Mammary epithelial cell (primary cell): ENCODE measurements at regions not wholly inside any gene's neighbourhood (a gene's known extent, or its start where the extent isn't known, plus 50 kb on each side); places are given as distances from the start of the nearest gene placed in this dataset.

Experiments used
- CTCF ChIP-seq, 2 donors: IDR thresholded peaks in 1 of 2; conservative IDR thresholded peaks in 1 of 2; 2 replicates each; pipeline ENCODE4 v1.5.1; 2011 to 2012; ENCODE audit warnings: inconsistent platforms in 2 of 2, low read length in 2 of 2, mild to moderate bottlenecking in 2 of 2, control low read depth in 1 of 2, low read depth in 1 of 2; ENCODE audit not compliant: insufficient read depth in 1 of 2; ENCODE audit errors: extremely low read depth in 1 of 2
- EZH2 ChIP-seq: IDR thresholded peaks from 2 replicates; pipeline ENCODE4 v1.6.1; 2012; ENCODE audit warnings: low read length, inconsistent platforms, borderline replicate concordance

GRCh38 chr11:97956904-97957303, 1063.8 kb upstream of the CNTN5 start:
- TF ChIP-seq EZH2 (no peak), CTCF (conservative IDR thresholded peaks at IDR 0.05 in 1 of 2, IDR thresholded peaks at IDR 0.05 in 1 of 2; ENCODE audit: extremely low read depth in 1 of 2, insufficient read depth in 1 of 2, low read depth in 1 of 2, low read length in 2 of 2) (no peak)
